Left renal cortex interstitium (tissue), 4 donors: ENCODE measurements at regions not wholly inside any gene's neighbourhood (a gene's known extent, or its start where the extent isn't known, plus 50 kb on each side); places are given as distances from the start of the nearest gene placed in this dataset.

Experiments
- DNase-seq, 4 donors: peaks; one replicate each; pipeline ENCODE4 v3.0.0-alpha.2; 2013; ENCODE audit warnings: low read depth in 4 of 4, low spot score in 2 of 4, missing footprints in 1 of 4

DNA sequence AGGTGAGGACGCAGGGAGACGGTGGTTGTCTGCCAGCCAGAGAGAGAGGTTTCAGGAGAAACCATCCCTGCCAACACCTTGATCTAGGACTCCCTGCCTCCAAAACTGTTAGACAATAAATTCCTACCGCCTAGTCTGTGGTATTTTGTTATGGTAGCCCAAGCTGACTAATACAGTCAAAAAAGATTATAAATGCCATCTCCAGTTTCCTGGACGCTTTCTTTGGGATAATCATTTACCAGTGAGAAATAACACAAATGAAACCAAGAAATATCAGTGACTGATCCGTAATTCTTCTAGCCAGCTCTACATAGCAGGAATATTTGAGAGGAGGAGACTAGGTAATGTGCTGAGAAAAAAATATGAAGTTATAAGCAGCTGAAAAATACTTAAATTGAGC is 707.8 kb upstream of the LMCD1 start:
- DNase-seq = no peak

DNA sequence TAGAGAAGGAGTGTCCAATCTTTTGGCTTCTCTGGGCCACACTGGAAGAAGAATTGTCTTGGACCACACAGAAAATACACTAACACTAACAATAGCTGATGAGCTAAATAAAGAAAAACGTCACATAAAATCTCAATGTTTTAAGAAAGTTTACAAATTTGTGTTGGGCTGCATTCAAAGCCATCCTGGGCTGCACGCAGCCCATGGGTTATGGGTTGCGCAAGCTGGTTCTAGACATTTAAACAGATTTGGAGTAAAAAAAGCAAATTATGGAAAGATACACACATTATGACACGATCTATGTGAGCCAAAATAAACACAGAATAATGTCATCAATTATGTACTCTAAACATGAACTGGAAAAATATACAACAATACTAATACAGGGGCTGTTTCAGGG is 703.3 kb upstream of the LMCD1 start:
- no peak for DNase-seq

DNA sequence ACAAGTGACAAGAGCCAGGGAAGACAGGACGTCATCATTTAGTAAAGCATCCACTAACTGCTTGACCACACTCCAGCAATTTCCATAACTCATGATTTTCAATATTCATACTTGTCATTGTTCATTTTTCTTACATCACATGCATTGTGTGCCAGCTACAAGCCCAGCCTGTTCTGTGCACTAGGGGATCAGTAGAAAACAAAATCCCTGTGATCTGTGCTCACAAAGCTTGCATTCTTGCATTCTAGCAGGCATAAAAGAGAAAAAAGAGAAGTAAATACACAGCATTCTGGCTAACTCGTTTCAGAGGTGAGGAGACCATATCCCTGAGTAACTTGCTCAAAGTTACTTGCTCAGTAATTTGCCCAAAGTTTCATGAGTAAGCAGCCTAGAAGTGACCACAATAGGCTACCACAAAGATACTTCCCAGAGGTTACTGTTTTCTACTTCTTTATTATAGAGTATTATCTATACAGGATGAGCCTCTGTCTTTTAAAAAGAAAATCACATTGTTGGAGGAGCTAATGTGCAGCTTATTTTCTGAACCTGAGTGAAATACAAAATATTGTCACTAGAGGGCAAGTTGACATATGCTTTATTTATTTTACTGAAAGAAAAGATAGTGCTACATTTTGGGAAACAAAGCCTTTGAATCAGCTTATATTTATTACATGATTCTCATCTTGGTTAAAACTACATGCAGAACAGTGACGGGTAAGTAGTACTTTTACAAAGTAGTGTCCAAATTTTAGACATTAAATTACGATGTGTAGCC is 701.4 kb upstream of the LMCD1 start:
- no peak for DNase-seq

DNA sequence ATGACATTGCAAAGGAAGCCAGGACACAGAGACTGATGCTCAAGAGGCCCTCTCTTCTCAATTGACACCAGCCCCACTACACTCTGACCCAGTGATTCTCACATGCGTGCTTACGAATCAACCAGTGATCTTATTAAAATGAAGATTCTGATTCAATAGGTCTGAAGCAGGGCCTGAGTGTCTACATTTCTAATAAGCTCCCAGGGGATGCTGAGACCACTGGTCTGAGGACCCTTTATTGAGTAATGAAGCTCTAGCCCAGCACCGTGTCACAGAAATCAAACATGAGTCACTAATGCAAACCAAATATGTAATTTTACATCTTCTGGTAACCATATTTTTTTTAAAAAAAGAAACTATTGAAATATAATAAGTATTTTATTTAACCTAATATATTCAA is 689.1 kb upstream of the LMCD1 start:
- no peak for DNase-seq

DNA sequence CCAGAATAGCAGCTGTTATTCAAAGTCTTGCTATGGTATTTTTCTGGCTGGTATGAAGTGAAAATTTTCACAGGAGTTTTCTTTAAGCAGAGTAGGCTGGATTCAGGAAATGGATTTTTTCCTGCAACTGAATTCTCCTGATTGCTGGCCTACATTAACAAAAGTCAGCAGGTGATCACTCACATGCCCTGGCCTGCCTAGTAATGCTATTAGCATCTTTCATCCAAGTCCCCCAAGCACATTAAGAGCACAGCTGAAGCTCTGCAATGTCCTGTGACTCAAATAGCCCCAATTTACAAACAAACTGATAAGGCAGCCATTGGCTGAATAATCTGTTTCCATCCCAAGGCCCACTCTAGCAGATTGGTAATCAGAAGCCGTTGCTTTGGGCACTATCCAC is 688.3 kb upstream of the LMCD1 start:
- DNase-seq = no peak

DNA sequence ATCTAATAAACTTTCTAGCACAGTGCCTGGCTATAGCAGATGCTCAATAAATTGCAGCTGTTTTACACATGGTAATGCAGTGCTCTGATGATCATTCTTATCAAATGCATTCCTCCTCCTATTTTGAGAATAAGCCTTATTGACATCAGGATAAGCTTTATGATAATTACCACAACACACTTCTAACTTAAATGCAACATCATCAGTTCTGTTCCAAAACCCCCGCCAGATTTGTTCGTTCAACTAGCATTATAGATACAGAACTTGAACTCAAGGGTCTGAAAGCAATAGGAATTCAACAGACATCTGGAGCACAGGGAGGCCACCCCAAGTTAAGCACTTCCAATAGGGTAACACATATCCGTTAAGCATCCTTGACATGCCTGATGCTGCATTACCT is 684.4 kb upstream of the LMCD1 start:
- no peak for DNase-seq

DNA sequence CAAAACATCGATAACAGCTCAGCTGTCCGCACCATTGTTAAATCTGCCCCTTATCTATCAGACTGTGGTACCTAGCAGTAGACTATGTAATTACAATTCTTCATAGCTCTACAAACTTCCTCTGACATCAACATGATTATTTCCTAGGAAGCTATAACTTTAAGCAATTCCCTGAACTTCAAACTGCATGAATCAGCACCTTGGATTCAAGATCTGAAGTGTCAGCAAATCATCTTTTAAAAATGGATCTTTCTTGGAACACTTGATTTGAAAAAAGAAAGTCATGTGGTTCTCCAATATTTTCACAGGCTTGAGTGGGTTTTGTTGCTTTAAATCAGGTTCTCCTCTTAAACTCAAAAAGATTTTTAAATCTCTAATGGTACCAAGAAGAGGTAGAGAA is 680.7 kb upstream of the LMCD1 start:
- DNase-seq = no peak

DNA sequence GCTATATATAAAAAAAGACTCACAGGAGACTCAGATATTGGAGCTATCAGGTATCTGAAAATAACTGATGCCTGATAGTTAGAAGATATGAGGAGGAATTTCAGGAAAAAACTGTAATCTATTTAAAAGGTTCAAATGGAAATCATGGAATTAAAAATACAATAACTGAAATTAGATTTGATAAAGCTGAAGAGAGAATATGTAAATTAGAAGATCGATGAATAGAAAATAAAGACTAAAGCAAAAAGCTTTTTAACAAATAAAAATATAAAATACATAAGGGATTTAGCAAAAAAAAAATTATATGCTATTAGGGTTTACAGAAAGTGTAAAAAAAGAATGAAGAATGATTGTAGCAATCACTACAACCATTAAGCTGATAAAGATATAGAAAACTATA is 679.8 kb upstream of the LMCD1 start:
- DNase-seq = no peak

DNA sequence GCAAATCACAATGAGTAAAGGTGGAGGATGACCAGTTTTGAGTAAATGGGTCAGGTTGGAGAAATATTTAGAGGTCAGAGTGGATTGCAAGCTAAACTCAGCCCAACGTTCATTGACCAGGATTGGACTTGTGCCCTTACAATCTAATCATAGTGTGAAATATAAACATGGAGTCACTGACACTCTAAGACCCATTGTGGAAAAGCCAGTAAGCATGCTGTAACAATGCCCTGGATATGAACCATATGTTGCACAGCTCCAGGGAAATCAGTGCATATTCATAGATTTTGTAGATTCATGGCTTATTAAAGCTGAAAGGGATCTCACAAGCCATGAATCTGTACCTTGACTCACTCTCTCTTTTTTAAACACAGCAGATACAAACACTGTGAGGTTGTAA is 660.2 kb upstream of the LMCD1 start:
- DNase-seq = peak; percentile 7 to 34 (median 24)

DNA sequence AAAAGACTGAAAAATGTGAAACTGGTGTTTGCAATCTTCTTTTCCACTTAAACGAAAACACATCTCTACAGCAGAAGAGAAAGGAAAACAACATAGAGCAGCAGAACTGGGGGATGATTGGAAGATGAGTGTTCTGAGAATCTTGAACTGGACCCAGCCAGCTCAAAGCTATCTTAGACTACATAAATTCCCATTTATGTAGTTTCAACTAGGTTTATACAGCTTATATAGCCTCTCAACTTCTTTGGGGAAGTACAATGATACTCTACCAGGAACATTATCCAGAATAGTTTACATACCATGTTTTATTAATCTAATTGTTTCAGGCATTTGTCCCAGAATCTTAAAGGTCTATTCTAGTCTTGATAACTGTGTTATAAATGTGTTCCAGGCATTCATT is 658.2 kb upstream of the LMCD1 start:
- DNase-seq = no peak

DNA sequence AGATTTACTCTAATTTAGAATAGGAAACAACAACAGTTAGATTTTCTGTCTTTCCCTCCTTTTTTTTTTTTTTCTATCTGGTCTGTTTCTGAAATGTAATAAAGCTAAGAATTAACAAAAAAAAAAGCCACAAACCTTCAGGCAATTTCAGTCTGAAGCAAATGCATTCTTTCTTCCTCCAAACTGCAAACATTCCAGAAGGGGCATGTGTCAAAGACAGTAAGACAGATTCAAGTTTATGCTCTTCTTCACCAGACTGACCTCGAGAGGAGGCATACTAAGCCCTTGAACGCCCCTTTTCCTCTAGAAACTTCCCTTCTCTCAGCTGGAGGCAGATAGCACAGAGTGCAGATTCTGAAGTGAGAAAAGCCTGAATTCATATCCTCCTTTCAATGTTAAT is 654.6 kb upstream of the LMCD1 start:
- DNase-seq = no peak

DNA sequence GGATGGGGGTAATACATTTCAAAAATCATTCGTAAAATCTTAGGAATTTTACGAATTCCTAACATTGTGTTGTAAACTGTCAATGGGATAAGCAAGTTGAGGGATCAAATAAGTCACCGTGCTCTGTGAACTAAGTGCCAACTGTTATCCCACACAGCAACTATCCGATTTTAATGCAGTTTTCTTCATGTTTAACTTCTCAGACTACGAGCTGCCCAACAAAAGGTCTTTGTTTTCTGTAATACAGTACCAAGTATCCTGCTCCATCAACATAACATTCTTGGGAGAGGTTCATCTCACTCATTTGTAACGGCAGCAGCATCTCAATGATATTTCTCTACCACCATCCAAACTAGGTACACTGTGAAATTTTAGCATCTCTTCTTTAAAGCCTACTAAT is 654.1 kb upstream of the LMCD1 start:
- no peak for DNase-seq

DNA sequence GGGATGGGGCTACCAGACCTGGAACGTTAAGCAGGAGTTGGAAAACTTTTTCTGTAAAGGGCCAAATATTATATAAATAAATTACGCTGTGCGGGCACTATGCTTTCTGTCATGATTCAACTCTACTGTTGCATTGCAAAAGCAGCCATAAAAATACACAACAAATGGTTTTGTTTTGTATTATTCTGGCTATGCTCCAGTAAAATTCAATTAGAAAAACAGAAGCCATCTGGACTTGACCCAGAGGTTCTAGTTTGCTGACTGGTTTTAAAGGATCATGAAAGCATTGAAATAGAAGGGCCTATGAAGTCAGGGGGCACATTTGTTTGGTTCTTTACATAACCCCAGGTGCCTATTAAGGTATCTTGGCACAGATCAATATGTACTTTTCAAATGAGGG is 647.4 kb upstream of the LMCD1 start:
- DNase-seq = no peak

DNA sequence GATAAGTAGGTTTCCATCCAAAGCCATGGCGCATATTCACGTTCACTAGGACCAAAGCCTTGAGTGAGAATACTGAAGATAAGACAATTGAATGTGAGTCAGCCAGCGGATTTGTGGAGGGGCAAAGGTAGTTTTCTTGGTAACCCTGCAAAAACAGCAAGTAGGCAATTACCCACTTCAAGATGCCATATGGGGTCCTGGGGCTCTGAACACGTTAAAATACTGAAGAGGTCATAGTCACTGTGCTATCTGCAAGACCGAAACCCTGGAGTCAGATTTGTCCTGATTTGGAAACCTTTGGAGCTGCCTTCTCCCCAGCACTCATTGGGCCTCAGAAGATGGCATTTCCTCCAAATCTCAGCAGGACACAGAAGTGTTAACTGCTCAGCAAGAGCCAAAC is 646.9 kb upstream of the LMCD1 start:
- no peak for DNase-seq

DNA sequence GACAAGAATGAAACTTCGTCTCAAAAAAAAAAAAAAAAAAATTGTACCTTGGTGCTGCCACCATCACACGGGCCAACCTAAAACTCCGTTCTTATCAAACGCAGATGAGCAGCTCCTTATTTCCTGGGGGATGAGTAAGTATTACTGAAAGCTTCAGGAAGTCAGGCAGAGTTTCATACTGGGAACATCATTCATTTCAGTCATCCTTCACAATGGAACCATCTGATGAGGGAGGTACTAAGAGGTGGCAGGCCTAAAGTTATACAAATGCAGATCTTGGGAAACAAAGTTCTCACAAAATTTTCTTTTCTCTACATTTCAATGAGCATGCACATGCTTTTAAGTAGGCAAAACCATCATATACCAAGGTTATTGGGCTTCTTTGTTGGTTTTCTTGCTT is 636.0 kb upstream of the LMCD1 start:
- no peak for DNase-seq

DNA sequence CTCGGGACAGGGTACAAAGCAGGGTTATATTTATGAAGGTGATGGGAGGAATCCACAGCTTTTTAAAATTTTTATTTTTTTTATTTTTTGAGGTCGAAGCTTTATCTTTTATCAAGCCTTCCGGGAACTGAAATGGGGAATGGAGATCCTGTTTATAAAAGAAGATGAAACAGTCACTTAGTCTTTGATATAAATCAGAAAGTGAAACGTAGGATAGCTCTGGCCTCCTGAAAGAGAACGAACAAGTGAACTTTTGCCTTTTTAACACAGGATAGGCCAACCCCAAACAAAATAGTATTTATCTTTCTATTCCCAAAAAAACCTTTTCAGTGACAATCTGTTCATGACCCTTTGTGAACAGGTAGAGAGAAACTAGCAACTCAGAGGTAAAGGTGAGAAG is 634.0 kb upstream of the LMCD1 start:
- no peak for DNase-seq

DNA sequence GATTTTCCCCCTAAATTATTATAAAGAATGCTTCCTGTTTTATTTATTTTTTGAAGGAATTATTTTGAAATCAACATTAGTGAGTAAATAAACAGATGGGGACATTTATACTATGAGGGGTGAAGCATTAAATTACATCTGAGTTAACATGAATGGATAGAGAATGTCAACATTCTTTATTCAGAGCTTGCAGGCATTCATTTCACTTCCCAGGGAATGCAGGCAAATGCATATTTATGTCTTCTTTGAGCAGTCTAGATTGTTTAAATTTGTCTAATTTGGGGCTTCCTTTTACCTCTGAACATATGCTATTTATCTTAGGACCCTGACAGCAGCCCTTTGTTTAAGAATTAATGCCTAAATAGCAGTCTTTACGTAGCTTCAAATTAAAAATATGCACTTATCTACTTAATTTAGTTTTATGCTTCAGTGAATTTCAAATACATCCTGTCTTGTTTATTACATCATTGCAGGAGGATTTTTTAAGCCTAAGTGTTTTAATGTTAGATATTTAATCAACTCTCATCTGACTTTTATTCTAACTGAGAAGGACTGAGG is 630.5 kb upstream of the LMCD1 start:
- DNase-seq = no peak

DNA sequence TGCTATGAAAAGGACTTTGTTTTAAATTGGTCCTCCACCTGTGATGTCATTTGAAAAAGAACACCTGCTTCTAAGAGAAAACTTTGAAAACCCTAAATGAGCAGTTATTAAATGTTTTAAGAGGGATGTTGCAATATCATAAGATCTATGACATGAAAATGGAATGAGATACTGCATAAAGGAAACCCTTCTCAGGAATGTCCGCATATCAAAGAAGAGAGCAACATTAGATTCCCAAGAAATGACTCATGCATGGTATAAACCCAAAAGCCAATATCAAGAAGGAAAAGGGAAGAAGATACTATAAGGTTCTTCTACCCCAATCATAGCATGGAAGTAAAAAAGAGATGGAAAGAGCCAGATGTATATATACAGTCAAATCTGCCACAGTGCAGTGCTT is 627.5 kb upstream of the LMCD1 start:
- no peak for DNase-seq

DNA sequence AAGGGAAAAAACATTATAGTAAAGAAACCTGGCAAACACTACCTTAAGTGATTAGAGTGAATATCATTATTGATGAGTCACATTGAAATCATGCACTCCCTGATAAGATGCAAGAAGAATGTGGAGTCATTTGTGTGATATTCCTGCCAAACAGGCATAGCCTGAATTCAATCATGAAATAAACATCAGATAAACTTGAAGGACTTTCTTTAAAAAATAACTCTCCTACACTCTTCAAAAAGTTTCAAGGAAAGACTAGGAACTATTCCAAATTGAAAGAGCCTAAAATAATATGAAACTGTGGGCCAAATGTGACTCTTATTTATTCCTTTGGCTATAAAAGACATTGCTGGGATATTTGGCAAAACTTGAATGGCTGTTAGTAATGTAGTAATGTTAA is 625.7 kb upstream of the LMCD1 start:
- no peak for DNase-seq

DNA sequence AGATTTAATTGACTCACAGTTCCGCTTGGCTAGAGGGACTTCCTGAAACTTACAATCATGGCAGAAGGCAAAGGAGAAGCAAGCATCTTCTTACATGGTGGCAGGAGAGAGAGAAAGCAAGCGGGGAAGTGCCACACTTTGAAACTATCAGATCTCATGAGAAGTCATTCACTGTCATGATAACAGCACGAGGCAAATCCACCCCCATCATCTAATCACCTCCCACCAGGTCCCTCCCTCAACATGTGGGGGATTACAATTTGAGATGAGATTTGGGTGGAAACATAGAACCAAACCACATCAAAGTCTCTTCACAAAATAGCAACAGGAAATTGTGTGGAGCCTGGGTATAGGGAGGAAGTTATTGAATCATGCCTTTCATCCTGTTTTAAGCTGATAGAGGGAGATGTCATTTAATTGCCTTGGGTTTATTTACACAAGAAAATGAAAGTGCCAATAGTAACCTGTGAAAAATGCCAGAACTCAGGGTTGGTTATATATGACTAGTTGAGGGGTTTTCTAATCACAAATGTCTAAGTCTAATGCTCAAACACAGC is 624.8 kb upstream of the LMCD1 start:
- DNase-seq = no peak

DNA sequence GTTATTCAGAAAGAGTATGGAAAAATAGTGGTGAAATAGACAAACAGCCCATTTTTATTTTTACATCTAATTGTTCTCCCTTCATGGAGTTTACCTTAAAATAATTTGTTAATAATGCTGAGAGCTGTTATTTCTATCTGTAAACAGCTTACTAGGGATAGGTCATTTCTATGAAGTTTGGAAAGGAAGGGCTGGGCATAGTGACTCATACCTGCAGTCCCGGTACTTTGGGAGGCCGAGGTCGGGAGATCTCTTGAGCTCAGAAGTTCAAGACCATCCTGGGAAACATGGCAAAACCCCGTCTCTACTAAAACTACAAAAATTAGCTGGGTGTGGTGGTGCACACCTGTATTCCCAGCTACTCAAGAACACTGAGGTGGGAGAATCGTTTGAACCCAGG is 624.3 kb upstream of the LMCD1 start:
- DNase-seq = no peak

DNA sequence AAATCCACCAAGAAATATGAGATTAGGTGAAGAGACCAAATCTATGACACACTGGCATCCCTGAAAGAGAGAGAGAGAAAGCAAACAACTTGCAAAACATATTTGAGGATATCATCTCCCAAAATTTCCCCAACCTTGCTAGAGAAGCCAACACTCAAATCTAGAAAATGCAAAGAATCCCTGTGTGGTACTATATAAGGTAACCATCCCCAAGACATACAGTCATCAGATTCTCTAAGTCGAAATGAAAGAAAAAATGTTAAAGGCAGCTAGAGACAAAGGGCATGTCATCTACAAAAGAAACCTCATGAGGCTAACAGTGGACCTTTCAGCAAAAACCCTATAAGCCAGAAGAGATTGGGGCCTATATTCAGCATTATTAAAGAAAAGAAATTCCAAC is 622.1 kb upstream of the LMCD1 start:
- no peak for DNase-seq

DNA sequence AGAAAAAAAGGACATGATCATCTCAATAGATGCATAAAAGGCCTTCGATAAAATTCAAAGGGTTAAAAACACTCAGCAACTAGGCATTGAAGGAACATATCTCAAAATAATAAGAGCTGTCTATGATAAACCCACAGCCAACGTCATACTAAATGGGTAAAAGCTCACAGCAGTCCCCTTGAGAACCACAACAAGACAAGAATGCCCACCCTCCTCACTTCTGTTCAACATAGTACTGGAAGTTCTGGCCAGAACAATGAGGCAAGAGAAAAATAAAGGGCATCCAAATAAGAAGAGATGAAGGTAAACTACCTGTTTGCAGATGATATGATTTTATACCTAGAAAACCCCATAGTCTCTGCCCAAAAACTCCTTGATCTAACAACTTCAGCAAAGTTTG is 619.7 kb upstream of the LMCD1 start:
- no peak for DNase-seq
